Jurkat, Clone E6-1 (cell line): ENCODE measurements at regions not wholly inside any gene's neighbourhood (a gene's known extent, or its start where the extent isn't known, plus 50 kb on each side); places are given as distances from the start of the nearest gene placed in this dataset.
"Not testable (repeated sequence)": the region's sequence is repeated elsewhere in the genome, so short reads cannot be mapped to it uniquely, and the experiment has no call there.

Experiments
- DNase-seq: peaks from one replicate; pipeline ENCODE4 v3.0.0-alpha.2; 2011; ENCODE audit warnings: low read depth, low spot score
- H3K4me3 ChIP-seq: 2 replicates; pipeline ENCODE4 v1.5.1; 2011; ENCODE audit warnings: mild to moderate bottlenecking, low read length, control low read depth, moderate library complexity

DNA sequence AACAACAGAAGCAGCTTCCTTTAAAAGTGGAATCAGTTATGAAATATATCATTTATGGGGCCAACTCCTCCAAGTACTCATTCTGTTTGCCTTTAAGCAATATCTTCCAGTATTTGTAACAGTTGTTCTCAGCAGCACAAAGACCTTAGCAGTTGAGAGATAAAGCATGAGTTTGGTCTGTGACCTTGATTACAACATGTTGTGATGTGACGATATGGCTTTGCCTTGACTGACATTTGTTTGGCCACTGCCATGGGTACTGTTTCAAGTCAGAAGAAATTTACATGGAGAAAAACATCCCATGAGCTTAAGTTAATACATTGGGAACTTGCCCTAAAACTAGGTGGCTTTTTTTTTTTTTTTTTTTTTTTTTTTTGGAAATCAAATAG is 175.1 kb upstream of the KBTBD8 start:
- no peak for DNase-seq
- H3K4me3 ChIP-seq, result no peak overlapping the region

GRCh38 chr3:66823532-66823931 is 174.6 kb upstream of the KBTBD8 start:
- no peak overlapping the region for H3K4me3 ChIP-seq
- DNase-seq, result no peak

DNA sequence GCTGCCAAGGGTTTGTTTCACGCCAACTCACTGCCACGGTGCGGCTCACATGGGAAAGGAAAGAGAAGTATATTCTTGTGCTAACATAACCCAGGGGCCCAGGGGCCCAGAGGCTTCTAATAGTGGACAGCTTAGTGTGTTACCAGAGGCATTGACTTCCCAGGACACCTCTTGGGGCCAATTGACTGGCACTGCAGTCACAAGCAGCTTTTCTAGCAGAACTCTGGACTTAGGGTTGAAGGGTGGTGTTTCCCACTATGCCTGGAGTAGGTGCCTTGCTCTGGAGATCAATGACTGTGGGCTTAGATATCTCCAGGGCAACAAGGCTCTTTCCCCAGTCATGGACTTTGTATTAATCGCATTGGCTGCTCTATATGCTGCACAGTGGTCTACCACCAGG is 172.7 kb upstream of the KBTBD8 start:
- DNase-seq, result no peak
- no peak overlapping the region for H3K4me3 ChIP-seq

- no peak for DNase-seq
- no peak overlapping the region for H3K4me3 ChIP-seq
Measured at GRCh38 chr3:66827726-66828125, 170.4 kb upstream of the KBTBD8 start.

DNA sequence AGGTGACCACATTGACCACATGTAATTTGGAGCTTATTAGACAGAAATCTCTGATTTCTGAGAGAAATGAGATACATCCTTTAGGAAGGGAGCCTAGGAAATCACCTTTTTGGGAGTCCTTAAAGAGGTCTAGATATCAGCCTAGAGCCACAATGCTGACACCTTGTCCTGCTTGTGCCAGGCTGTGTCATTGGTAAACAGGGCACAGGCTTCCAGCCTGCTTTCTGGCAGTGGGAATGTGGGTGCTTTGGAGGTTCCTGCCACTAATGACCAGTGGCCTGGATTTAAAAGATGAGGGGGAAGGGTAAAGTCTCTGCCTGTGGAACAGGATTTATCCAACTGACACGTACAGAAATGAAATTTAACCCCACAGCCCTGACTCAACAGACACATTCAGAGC is 169.8 kb upstream of the KBTBD8 start:
- H3K4me3 ChIP-seq, result no peak overlapping the region
- DNase-seq, result no peak

- no peak overlapping the region for H3K4me3 ChIP-seq
- DNase-seq, result no peak
Measured at GRCh38 chr3:66830301-66830700, 167.8 kb upstream of the KBTBD8 start.

- DNase-seq, result no peak
- no peak overlapping the region for H3K4me3 ChIP-seq
Measured at GRCh38 chr3:66831931-66832330, 166.2 kb upstream of the KBTBD8 start.

DNA sequence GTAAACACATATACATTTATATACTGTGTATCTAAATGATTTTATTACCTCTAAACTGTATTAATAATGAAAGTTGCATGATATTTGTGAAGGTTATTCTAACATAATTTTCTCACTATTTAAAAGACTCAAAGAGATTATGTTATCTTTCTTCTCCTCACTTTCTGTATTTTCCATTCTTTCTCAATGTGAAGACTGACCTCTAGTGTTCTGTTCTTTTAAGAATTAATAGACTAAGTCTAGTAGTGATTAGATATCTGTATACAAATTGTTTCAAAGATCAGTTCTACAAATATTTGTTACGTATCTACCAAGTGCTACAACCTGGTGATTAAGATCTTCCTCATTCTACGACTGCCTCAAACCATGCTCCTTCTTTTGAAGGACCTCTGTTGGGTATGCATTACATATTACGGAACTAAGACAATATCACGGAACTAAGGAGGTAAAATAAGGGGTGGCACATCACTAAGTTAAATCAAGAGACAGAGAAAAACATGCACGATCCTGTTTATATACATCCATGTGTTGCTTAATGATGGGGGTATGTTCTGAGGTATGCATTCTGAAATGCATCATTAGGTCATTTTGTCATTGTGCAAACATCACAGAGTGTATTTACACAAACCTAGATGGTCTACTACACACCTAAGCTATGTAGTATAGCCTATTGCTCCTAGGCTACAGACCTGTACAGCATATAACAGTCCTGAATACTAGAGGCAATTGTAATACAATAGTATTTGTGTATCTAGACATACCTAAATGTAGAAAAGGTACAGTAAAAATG is 161.5 kb upstream of the KBTBD8 start:
- DNase-seq, result no peak
- no peak overlapping the region for H3K4me3 ChIP-seq

GRCh38 chr3:66838704-66839103 is 159.4 kb upstream of the KBTBD8 start:
- H3K4me3 ChIP-seq, result no peak overlapping the region

DNA sequence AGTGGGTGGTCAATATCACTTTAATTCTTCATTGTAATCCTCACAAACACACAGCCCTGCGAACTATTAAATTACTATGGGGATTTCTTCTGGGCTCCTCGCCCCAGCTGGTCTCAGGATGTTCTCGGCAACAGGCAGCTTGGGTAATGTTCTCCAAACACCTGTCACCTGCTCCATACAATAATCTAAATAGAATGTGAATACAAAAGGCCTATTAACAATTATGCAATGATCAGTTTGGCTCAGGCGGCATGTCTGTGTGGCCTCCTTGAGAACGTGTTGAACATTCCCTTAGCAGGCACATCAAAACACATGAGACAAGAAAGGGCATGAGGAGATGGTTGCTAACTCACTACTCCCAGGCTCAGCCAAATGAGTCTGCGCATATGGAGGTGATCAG is 158.6 kb upstream of the KBTBD8 start:
- DNase-seq, result no peak
- no peak overlapping the region for H3K4me3 ChIP-seq

More at GRCh38 chr3:66838704-66839103, 159.4 kb upstream of the KBTBD8 start:
- no peak for DNase-seq

DNA sequence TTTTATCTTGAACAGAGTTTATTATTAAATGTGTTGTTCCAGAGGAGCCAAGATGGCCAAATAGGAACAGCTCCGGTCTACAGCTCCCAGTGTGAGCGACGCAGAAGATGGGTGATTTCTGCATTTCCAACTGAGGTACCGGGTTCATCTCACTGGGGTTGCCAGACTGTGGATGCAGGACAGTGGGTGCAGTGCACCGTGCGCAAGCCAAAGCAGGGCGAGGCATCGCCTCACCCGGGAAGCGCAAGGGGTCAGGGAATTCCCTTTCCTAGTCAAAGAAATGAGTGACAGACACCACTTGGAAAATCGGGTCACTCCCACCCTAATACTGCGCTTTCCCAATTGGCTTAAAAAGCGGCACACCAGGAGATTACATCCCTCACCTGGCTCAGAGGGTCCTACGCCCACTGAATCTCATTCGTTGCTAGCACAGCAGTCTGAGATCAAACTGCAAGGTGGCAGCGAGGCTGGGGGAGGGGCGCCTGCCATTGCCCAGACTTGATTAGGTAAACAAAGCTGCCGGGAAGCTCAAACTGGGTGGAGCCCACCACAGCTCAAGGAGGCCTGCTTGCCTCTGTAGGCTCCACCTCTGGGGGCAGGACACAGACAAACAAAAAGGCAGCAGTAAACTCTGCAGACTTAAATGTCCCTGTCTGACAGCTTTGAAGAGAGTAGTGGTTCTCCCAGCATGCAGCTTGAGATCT is 155.2 kb upstream of the KBTBD8 start:
- DNase-seq, H3K4me3 ChIP-seq: not testable (repeated sequence)

DNA sequence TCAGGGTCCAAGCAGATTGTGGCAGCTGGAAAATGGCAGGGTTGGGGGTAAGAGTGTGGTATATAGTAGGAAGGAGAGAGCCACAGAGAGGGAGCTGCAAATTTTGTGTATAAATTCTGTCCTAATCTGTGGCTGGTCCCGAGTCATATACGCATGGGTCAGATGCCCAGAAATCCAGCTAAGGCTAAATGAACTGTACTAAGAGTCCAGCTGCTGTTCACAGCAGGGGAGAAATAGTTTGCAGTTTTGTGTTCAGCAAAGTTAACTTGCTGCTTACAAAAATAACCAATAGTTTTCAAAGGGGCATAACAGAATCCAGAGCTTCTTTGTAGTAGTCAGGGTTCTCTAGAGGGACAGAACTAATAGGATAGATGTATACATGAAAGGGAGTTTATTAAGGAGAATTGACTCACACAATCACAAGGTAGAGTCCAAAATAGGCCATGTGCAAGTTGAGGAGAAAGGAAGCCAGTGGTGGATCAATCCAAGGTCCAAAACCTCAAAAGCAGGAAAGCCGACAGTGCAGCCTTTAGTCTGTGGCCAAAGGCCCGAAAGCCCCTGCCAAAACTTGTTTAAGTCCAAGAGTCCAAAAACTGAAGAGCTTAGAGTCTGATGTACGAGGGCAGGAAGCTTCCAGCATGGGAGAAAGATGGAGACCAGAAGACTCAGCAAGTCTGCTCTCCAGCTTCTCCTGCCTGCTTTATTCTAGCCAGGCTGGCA is 146.1 kb upstream of the KBTBD8 start:
- H3K4me3 ChIP-seq, result no peak overlapping the region
- DNase-seq, result no peak

DNA sequence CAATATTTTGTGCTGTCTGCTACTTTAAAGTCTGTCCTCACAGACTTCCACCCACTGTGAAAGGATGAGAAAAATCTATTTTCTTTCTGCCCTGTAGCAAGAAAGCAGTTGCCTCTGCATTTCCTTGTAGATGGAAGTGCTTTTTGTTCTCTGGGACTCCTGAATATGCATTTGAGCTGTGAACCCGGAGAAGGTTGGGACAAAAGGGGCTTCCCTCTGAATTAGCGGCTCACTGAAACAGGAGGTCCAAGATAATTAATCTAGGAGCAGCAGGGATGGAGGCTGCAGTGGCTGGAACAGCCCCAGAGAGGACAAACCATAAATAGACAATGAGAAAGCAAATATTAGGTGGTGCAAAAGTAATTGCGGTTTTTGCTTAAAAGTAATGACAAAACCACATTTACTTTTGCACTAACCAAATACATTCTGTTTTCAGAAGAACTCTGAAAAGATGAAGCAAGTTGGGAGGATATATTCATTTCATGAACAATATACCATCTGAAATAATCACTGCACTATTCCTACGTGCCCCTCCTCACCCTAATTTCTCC is 143.4 kb upstream of the KBTBD8 start:
- no peak overlapping the region for H3K4me3 ChIP-seq
- DNase-seq, result no peak

- H3K4me3 ChIP-seq, result no peak overlapping the region
- DNase-seq, result no peak
Measured at GRCh38 chr3:66856533-66856932, 141.6 kb upstream of the KBTBD8 start.

- no peak overlapping the region for H3K4me3 ChIP-seq
- DNase-seq, result no peak
Measured at GRCh38 chr3:66858656-66859381, 139.3 kb upstream of the KBTBD8 start.

- H3K4me3 ChIP-seq, result no peak overlapping the region
- DNase-seq, result no peak
Measured at GRCh38 chr3:66860771-66861170, 137.3 kb upstream of the KBTBD8 start.

- DNase-seq, result no peak
- no peak overlapping the region for H3K4me3 ChIP-seq
Measured at GRCh38 chr3:66863205-66864111, 134.6 kb upstream of the KBTBD8 start.

GRCh38 chr3:66884659-66885058 is 113.4 kb upstream of the KBTBD8 start:
- no peak overlapping the region for H3K4me3 ChIP-seq
- DNase-seq, result no peak
